Activated CD8-positive, alpha-beta memory T cell treated with anti-CD3 and anti-CD28 coated beads for 1 hour (primary cell): ENCODE measurements at regions not wholly inside any gene's neighbourhood (a gene's known extent, or its start where the extent isn't known, plus 50 kb on each side); places are given as distances from the start of the nearest gene placed in this dataset.

Experiments used
- DNase-seq, 2 donors: peaks; one replicate each; pipeline ENCODE4 v3.0.0-alpha.2; 2020; ENCODE audit warnings: low read depth in 1 of 2; ENCODE audit errors: extremely low read depth in 1 of 2

DNA sequence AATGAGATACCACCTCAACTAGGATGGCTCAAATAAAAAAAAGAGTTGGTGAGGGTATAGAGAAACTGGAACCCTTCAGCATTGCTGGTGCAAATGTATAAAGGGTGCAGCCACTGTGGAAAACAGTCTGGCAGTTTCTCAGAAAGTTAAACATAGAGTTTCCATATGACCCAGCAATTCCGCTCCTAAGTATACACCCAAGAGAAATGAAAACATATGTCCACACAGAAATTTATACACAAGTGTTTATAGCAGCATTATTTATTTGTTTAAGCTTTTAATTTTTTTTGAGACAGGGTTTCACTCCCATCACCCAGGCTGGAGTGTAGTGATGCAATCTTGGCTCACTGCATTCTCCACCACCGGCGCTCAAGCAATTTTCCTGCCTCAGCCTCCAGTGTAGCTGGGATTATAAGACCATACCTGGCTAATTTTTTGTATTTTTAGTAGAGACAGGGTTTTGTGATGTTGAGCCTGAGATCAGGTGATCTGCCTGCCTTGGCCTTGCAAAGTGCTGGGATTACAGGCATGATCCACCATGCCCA, 118.2 kb upstream of the KIF5B start:
- no peak for DNase-seq

DNA sequence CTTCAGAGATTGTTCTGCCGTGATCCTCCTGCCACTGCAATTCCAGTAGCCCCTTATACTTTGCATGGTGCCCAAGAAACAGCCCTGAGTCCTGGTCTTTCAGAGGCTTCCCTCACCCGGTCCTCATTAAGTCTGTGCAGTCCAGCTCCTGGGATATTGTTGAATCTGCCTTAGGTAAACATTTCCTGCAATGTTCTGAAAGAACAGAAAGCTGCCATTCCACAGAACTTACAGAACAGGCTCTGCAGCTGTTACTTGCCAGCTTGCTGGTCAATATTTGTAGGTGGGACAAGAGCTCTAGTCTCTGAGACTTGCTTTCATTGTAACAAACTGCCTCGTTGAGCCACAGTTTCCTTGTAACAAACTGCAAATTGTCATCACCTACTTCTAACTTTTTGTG, 115.0 kb upstream of the KIF5B start:
- no peak for DNase-seq

DNA sequence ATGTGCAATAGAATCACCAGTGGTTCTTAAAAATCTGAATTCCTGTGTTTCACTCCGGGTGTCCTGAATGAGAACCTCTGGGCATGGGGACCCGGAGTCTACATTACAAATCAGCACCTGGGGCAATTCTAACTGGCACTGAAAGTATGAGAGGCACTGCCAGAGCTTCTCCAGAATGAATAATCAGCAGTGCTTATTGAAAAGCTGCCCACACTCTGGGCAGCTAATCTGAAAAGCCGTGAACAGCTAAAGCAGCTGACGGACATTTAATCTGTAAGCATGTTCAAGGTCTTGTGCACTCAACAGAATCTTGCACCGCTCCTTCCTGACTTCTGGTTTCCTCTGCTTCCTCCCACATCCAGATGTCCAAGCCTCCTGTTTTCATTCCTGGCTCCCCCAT, 113.3 kb upstream of the KIF5B start:
- DNase-seq, result no peak

DNA sequence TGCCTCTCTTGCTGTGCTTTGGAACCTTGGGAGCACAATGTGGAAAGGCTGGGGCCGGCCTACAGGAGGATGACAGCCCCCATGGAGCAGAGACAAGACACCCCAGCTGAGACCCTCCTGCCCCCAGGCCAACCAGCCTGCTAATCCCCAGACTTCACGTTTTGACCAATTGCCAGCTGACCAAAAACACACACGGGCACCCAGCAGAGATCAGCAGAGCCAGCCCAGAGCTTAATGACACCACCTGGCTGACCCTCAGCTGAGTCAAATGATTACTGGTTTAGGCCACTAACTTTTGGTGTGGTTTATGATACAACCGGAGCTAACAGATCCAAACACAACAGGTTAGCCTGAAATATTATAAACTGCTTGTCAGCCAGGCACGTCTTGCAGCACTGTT, 111.2 kb upstream of the KIF5B start:
- DNase-seq, result no peak

DNA sequence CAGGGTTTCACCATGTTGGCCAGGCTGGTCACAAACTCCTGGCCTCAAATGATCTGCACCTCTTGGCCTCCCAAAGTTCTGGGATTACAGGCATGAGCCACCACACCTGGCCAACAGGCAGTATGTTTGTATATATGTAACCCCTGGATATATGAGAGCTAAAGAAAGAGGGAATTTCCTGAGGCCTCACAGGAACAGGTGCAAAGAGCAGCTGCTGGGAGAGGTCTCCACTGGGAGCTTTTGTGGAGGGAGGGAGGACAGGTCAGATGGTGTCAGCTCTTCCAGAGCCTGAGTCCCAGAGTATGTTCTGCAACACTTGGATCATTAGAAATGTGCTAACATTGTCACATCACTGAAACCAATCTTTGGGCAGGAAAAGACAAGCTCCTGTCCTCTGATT, 110.1 kb upstream of the KIF5B start:
- DNase-seq, result no peak

- DNase-seq, result no peak
These were observed 107.5 kb upstream of the KIF5B start for GRCh38 chr10:32163762-32164148.

DNA sequence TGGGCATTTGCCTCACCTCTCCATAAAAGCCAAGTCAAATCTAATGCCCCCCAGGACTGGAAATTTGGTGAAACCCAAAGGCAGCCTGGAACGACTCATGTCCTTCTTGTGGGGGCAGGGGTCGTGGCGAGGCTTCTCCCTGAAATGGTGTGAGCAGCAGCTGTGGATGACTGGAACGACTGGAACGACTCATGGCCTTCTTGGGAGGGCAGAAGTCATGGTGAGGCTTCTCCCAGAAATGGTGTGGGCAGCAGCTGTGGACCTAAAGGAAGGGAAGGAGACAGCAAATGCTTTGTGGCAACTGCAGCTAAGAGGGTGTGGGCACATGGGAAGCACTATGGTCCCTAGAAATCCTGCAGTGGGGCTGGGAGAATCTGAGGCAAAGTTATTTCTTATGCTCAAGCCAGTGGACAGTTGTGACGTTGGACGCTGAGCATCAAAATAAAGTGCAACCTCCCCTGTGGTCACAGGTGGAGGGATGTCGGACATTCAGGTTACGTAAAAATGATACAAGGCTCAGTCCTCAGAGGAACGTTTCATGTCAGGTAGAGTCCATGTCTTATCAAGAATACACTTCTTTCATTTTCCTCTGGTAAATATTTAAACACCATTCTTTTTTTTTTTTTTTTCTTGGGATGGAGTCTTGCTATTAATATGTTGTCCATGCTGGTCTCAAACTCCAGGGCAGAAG, 107.0 kb upstream of the KIF5B start:
- DNase-seq, result no peak

GRCh38 chr10:32161586-32161985, 105.4 kb upstream of the KIF5B start:
- DNase-seq, result no peak

DNA sequence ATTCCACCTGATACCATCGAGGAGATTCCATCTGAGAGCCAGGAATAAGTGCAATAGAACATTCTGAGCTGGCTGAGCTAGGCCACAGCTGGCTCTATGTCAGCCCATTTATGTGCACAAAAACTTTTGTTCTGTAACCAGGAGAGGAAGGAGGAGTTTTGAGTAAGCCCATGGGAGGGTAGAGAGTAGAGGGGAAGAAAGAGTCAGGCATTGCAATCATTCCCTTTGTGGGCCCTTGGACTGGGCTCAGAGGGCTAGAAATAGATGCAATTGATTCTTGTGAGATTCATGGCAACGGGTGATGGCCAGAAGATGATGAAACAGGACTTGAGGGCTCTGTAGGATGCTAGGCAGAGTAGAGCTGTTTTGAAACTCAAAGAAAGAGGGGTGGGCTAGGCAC, 104.6 kb upstream of the KIF5B start:
- DNase-seq, result no peak

DNA sequence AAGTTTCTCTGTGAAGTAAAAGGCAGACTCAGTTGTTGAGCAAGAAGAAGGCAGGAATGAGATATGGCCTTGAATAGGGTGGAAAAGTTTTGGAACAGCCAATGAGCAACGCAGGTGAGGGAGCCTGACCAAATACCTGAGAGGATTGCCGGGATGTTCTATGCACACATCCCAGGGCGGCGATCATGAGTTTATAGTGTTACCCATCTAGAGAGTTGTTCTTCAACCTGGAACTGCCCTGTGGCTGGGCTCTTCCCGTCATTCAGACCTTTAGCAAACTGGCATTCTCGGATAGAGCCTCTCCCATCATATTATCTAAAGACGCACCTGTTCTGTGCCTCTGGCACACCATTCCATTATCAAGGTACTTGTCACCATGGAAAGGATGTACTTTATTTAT, 103.0 kb upstream of the KIF5B start:
- DNase-seq, result no peak

- no peak for DNase-seq
These were observed 99.8 kb upstream of the KIF5B start for GRCh38 chr10:32156031-32156495.

GRCh38 chr10:32155075-32155516, 98.9 kb upstream of the KIF5B start:
- DNase-seq, result no peak

- no peak for DNase-seq
These were observed 97.7 kb upstream of the KIF5B start for GRCh38 chr10:32153931-32154330.

DNA sequence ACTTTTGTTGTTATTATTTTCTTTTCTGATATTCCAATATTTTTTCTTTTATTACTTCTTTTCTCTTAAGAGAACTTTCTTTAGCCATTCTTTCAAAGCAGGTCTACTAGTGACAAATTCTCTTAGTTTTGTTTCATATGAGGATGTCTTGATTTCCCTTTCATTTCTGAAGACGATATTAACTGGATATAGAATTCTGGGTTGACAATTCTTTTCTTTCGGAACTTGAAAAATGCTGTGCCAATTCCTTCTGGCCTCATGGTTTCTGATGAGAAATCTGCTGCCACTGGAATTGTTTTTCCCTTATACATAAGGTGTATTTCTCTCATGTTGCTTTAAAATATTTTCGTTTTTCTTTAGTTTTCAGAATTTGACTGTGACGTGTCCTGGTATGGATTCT, 97.0 kb upstream of the KIF5B start:
- no peak for DNase-seq

GRCh38 chr10:32151871-32152270, 95.6 kb upstream of the KIF5B start:
- no peak for DNase-seq

DNA sequence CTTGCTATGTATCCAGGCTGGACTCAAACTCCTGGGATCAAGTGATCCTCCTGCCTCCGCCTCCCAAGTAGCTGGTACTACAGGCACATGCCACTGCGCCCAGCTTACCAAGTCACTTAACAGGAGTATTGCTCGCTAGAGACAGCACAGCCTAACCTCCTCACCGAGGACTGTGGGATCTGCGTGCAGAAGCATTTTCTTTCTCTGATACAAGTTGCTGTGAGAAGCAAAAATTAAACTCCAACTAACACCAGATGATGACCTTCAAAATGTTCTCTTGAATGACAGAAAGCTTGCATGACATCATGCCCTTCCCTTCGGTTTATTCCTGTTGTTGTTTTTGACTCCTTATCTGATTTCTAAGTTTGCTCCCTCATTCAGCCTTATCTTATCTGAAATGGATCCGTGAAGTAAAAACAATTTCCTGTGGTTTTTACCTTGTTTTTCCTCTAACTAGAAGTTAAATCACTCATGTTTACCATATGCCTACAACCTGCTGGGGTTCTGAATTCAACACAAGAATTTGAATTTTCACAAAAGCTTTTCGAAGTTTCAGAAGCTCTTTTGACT, 94.4 kb upstream of the KIF5B start:
- no peak for DNase-seq

DNA sequence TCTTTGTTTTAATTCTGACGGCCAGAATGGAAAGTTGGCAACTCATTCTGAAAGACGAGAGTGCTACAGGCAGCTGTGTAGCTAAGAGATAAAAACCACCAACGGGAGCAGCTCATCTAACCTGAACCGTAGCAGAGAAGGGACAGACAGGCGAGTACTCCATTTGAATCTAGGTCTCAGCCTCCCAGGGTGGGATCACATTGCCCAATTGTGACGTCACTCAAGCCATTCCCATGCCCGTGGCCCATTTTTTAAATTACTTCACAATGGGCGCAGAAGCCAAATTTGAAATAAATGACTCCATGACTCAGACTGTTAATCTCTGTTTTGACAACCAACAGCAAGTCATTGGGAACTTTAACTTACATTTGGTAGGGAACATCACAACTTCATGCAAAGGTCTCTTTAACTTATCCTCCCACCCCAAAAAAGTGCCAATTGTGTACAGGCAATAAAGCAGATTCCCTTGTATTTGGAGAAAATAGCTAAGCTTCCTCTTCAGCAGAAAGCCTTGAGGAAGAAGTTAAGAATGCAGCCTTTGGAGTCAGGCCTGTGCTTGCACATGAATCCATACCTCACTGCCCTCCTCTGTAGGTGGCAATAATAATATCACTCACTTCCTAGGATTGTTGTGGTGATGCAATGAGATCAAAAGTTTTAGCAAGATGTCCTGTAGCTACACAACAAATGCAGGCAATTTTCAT, 93.2 kb upstream of the KIF5B start:
- DNase-seq, result no peak

- no peak for DNase-seq
These were observed 92.6 kb upstream of the KIF5B start for GRCh38 chr10:32148864-32149251.

DNA sequence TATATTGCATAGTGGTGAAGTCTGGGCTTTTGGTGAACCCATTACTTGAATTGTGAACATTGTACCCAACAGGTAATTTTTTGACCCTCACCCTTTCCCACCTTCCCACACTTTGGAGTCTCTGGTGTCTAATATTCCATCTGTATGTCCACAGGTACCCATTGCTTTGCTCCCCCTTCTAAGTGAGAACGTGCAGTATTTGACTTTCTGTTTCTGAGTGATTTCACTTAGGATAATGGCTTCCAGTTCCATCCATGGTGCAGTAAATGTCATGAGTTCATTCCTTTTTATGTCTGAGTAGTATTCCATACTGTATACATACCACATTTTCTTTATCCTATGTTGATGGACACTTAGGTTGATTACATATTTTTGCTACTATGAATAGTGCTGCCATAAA, 91.5 kb upstream of the KIF5B start:
- DNase-seq, result no peak

DNA sequence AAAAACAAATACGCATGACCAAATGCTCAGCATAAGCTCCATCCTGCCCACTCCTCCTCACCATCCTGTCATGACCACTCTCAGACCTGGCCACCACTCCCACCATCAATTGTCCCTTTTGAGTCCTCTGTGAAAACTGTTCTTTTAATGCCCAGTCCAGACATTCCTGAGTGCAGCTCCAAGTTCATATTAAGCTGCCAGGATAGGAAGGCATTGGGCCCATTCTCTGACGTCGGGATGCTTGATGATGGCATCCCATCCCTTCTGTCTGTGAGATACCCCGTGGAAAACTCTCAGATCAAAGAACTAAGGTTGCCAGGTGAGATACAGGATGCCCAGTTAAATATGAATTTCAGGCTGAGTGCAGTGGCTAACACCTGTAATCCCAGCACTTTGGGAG, 89.9 kb upstream of the KIF5B start:
- no peak for DNase-seq

DNA sequence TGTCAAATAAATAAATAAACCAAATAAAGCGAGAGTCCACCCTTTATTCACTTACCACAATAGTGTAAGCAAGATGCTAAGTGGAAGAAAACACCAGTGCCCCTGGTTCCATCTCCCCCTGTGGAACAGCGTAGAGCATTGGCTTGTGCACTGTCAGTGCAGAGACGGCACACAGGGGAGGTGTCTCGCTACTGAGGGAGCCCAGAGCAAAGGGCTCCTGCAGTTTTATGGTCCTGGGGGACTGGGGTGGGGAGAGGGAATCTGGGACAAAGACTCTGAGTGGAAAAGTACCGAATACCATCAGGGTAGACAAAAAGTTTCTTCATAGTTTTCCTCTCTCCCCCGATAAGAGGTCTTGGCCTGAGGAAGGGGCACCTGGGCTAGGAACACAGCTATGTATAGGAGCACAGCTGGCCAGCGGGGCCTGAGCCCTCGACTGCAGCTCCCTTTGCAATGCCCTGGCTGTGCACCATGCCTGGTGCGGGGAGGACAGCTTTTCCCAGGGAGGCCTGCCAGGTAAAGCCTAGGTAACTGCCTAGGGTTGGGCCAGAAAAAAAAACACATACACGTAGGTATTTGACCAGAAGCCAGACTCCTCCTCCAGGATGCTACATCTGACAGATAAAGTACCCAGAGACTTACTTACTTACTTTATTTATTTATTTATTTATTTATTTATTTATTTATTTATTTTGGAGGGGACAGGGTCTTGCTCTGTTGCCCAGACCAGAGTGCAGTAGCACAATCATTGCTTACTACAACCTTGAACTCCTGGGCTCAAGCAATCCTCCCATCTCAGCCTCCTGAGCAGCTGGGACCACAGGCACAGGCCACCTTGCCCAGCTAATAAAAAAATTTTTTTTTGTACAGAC, 88.8 kb upstream of the KIF5B start:
- no peak for DNase-seq
